ENCODE measurements at regions not wholly inside any gene's neighbourhood (a gene's known extent, or its start where the extent isn't known, plus 50 kb on each side); places are given as distances from the start of the nearest gene placed in this dataset.
"Not testable (repeated sequence)": the region's sequence is repeated elsewhere in the genome, so short reads cannot be mapped to it uniquely, and the experiment has no call there.

GRCh38 chr16:5207001-5207523, 109.5 kb upstream of the EEF2KMT start:
- Histone ChIP-seq H3K27me3 (no peaks in the 10 kb centered on the region), H3K27ac (no peak overlapping the region), H3K4me3 (no peak overlapping the region), H3K4me1 (peaks cover 0 to 3% (median 0%) of the 10 kb centered on the region in 4 donors), H3K36me3 (no peaks in the 10 kb centered on the region), H3K9me3 (no peaks in the 10 kb centered on the region)
- WGBS, 2 donors (ENCODE audit: low coverage in 1 of 2): 67 to 74% methylated on average over 1 to 26 of the region's 26 CpGs
- in situ Hi-C loops (cut with MboI; ENCODE audit: low pct_ligation_motif_present in 1 of 4, low pct_unique_long_range_greater_than_20kb in 1 of 4, low sequenced_read_pairs in 3 of 4): no loop called here
- no peak for DNase-seq
- intact Hi-C loops (cut with DNase I; ENCODE audit: low total_unique reads): loop anchor here (5.0 kb wide), 1 partner anchor 725 kb away; no protein-coding TSS in a partner anchor
- no peak for TF ChIP-seq POLR2AphosphoS5 (IDR thresholded peaks at IDR 0.05)
- TF ChIP-seq EP300 (IDR thresholded peaks at IDR 0.05; ENCODE audit: low read depth): no peak
- TF ChIP-seq POLR2A (IDR thresholded peaks at IDR 0.05): no peak
- TF ChIP-seq CTCF (IDR thresholded peaks at IDR 0.05): no peak

DNA sequence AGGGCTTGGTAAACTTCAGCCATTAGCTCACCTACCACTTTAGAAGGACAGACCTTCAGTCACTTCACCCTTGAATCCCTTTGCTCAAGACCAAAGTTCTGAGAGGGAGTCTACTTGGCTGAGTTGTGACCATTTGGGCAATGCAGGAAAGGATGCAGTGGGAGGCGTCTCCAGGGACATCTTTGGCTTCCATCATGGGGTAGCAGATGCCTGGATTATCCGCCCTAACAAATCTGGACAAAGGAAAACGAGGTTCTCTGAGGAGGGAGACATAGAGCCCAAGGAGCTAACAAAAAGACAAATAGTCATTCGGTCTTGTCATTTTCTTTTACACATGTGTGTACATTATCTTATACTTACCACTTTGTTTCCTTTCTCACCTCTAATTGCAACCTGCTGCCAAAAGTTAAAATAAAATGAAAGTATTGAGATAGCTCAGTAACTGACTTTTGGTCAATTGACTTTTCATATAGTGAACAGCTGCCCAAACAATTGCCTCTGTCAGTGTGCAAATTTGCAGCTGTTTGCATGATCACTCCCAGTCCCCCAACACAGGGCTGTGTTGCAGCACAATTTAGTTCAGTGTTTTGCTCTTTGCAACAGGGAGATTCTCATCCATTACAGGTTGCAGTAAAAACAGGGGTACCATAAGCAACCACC, 108.9 kb upstream of the EEF2KMT start:
- in situ Hi-C loops (cut with MboI; ENCODE audit: low pct_ligation_motif_present in 1 of 4, low pct_unique_long_range_greater_than_20kb in 1 of 4, low sequenced_read_pairs in 3 of 4): no loop called here
- H3K36me3 ChIP-seq: no peaks in the 10 kb centered on the region

GRCh38 chr16:5205361-5206040, 107.9 kb upstream of the EEF2KMT start:
- no peak overlapping the region for H3K27ac ChIP-seq
- no peaks in the 10 kb centered on the region for H3K27me3 ChIP-seq
- intact Hi-C loops (cut with DNase I; ENCODE audit: low total_unique reads) (loop anchor here (5.0 kb wide), 1 partner anchor 727 kb away; no protein-coding TSS in a partner anchor), in situ Hi-C loops (cut with MboI; ENCODE audit: low pct_ligation_motif_present in 1 of 4, low pct_unique_long_range_greater_than_20kb in 1 of 4, low sequenced_read_pairs in 3 of 4) (no loop called here)
- H3K36me3 ChIP-seq: no peaks in the 10 kb centered on the region
- WGBS, 2 donors (ENCODE audit: low coverage in 1 of 2): 72 to 76% methylated on average over 3 to 5 of the region's 5 CpGs
- TF ChIP-seq EP300 (IDR thresholded peaks at IDR 0.05; ENCODE audit: low read depth): no peak
- no peak for TF ChIP-seq POLR2A (IDR thresholded peaks at IDR 0.05)
- TF ChIP-seq POLR2AphosphoS5 (IDR thresholded peaks at IDR 0.05): no peak
- peaks cover 0 to 3% (median 0%) of the 10 kb centered on the region in 4 donors for H3K4me1 ChIP-seq
- no peak for DNase-seq
- no peaks in the 10 kb centered on the region for H3K9me3 ChIP-seq
- H3K4me3 ChIP-seq: no peak overlapping the region

More for the DNA sequence above, 108.9 kb upstream of the EEF2KMT start:
- DNase-seq: no peak
- WGBS, 2 donors (ENCODE audit: low coverage in 1 of 2): 33 to 43% methylated on average over 3 to 4 of the region's 4 CpGs
- Histone ChIP-seq H3K4me3 (no peak overlapping the region), H3K27ac (no peak overlapping the region), H3K4me1 (peaks cover 0 to 3% (median 0%) of the 10 kb centered on the region in 4 donors), H3K9me3 (no peaks in the 10 kb centered on the region), H3K27me3 (no peaks in the 10 kb centered on the region)
- intact Hi-C loops (cut with DNase I; ENCODE audit: low total_unique reads): loop anchor here (5.0 kb wide), 1 partner anchor 726 kb away; no protein-coding TSS in a partner anchor
- TF ChIP-seq CTCF (IDR thresholded peaks at IDR 0.05) (no peak), POLR2AphosphoS5 (IDR thresholded peaks at IDR 0.05) (no peak), EP300 (IDR thresholded peaks at IDR 0.05; ENCODE audit: low read depth) (no peak), POLR2A (IDR thresholded peaks at IDR 0.05) (no peak)

DNA sequence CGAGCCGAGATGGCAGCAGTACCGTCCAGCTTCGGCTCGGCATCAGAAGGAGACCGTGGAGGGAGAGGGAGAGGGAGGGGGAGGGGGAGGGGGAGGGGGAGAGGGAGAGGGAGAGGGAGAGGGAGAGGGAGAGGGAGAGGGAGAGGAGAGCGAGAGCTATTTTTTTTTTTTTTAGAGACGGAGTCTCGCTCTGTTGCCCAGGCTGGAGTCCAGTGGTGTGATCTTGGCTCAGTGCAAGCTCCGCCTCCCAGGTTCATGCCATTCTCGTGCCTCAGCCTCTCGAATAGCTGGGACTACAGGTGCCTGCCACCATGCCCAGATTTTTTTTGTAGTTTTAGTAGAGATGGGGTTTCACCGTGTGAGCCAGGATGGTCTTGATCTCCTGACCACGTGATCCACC, 106.1 kb upstream of the EEF2KMT start:
- H3K9me3 ChIP-seq; H3K27ac ChIP-seq; H3K27me3 ChIP-seq; H3K4me3 ChIP-seq; H3K4me1 ChIP-seq; intact Hi-C loops (cut with DNase I; ENCODE audit: low total_unique reads); in situ Hi-C loops (cut with MboI; ENCODE audit: low pct_ligation_motif_present in 1 of 4, low pct_unique_long_range_greater_than_20kb in 1 of 4, low sequenced_read_pairs in 3 of 4); H3K36me3 ChIP-seq; DNase-seq: not testable (repeated sequence)
- WGBS, 2 donors (ENCODE audit: low coverage in 1 of 2): 88 to 92% methylated on average over 7 to 8 of the region's 14 CpGs

DNA sequence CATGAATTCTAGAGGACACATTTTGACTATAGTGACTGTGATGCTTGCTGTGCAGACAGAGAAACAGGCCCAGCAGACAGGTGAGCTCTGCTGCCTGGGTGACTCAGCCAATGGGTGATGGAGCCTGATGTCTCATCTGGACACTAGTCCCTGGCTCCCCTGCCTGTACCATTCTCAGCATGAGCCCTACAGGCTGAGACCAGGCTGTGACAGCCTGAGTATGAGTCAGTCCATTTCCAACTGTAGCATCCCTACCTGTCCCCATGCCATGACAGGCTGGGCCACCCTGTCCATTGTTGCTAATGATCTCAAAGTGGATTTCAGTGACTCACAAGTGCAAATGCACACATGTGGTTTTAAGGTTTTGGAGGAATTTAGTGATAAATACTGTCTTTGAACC, 102.5 kb upstream of the EEF2KMT start:
- intact Hi-C loops (cut with DNase I; ENCODE audit: low total_unique reads) (no loop called here), in situ Hi-C loops (cut with MboI; ENCODE audit: low pct_ligation_motif_present in 1 of 4, low pct_unique_long_range_greater_than_20kb in 1 of 4, low sequenced_read_pairs in 3 of 4) (no loop called here)
- H3K27ac ChIP-seq: no peak overlapping the region
- no peaks in the 10 kb centered on the region for H3K9me3 ChIP-seq
- H3K27me3 ChIP-seq: no peaks in the 10 kb centered on the region
- H3K36me3 ChIP-seq: no peaks in the 10 kb centered on the region
- no peak for DNase-seq
- TF ChIP-seq POLR2AphosphoS5 (IDR thresholded peaks at IDR 0.05) (no peak), CTCF (IDR thresholded peaks at IDR 0.05) (no peak), POLR2A (IDR thresholded peaks at IDR 0.05) (no peak), EP300 (IDR thresholded peaks at IDR 0.05; ENCODE audit: low read depth) (no peak)
- no peak overlapping the region for H3K4me3 ChIP-seq
- no peaks in the 10 kb centered on the region for H3K4me1 ChIP-seq

Data from transverse colon (tissue), 4 donors.